ENCODE measurements at regions not wholly inside any gene's neighbourhood (a gene's known extent, or its start where the extent isn't known, plus 50 kb on each side); places are given as distances from the start of the nearest gene placed in this dataset.

GRCh38 chr14:25351269-25351668, 301.3 kb upstream of the STXBP6 start:
- intact Hi-C loops (cut with DNase I): no loop called here
- Histone ChIP-seq H3K4me1 (ENCODE audit: control insufficient read depth in 2 of 3, insufficient read depth in 2 of 3, low read depth in 1 of 3, low read length in 3 of 3) (no peaks in the 10 kb centered on the region), H3K9ac (ENCODE audit: low read length in 3 of 3) (no peak overlapping the region), H3K27me3 (ENCODE audit: control insufficient read depth, insufficient read depth, low read length) (no peaks in the 10 kb centered on the region), H3K36me3 (ENCODE audit: control insufficient read depth in 2 of 3, insufficient read depth in 3 of 3, low read length in 3 of 3) (no peaks in the 10 kb centered on the region), H3K9me3 (ENCODE audit: control insufficient read depth in 2 of 3, insufficient read depth in 1 of 3, low read length in 3 of 3) (no peaks in the 10 kb centered on the region), H3K27ac (ENCODE audit: low read depth in 2 of 2, low read length in 2 of 2) (no peak overlapping the region), H3K4me3 (ENCODE audit: low read length in 3 of 3) (no peak overlapping the region)
- DNase-seq (no peak), FAIRE-seq (no peak)
- TF ChIP-seq, protein P1, sequence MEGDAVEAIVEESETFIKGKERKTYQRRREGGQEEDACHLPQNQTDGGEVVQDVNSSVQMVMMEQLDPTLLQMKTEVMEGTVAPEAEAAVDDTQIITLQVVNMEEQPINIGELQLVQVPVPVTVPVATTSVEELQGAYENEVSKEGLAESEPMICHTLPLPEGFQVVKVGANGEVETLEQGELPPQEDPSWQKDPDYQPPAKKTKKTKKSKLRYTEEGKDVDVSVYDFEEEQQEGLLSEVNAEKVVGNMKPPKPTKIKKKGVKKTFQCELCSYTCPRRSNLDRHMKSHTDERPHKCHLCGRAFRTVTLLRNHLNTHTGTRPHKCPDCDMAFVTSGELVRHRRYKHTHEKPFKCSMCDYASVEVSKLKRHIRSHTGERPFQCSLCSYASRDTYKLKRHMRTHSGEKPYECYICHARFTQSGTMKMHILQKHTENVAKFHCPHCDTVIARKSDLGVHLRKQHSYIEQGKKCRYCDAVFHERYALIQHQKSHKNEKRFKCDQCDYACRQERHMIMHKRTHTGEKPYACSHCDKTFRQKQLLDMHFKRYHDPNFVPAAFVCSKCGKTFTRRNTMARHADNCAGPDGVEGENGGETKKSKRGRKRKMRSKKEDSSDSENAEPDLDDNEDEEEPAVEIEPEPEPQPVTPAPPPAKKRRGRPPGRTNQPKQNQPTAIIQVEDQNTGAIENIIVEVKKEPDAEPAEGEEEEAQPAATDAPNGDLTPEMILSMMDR (IDR thresholded peaks at IDR 0.05; ENCODE audit: borderline replicate concordance, extremely low read depth, insufficient read depth): no peak

- DNase-seq (no peak), FAIRE-seq (no peak)
- H3K27me3 ChIP-seq (ENCODE audit: control insufficient read depth, insufficient read depth, low read length): no peaks in the 10 kb centered on the region
- H3K4me3 ChIP-seq (ENCODE audit: low read length in 3 of 3): no peak overlapping the region
- H3K9ac ChIP-seq (ENCODE audit: low read length in 3 of 3): no peak overlapping the region
- H3K9me3 ChIP-seq (ENCODE audit: control insufficient read depth in 2 of 3, insufficient read depth in 1 of 3, low read length in 3 of 3): no peaks in the 10 kb centered on the region
- H3K4me1 ChIP-seq (ENCODE audit: control insufficient read depth in 2 of 3, insufficient read depth in 2 of 3, low read depth in 1 of 3, low read length in 3 of 3): no peaks in the 10 kb centered on the region
- no peak overlapping the region for H3K27ac ChIP-seq (ENCODE audit: low read depth in 2 of 2, low read length in 2 of 2)
- TF ChIP-seq, protein P1 (IDR thresholded peaks at IDR 0.05; ENCODE audit: borderline replicate concordance, extremely low read depth, insufficient read depth): no peak
- intact Hi-C loops (cut with DNase I): no loop called here
- no peaks in the 10 kb centered on the region for H3K36me3 ChIP-seq (ENCODE audit: control insufficient read depth in 2 of 3, insufficient read depth in 3 of 3, low read length in 3 of 3)
Observed at GRCh38 chr14:25350802-25351201, 300.9 kb upstream of the STXBP6 start.

DNA sequence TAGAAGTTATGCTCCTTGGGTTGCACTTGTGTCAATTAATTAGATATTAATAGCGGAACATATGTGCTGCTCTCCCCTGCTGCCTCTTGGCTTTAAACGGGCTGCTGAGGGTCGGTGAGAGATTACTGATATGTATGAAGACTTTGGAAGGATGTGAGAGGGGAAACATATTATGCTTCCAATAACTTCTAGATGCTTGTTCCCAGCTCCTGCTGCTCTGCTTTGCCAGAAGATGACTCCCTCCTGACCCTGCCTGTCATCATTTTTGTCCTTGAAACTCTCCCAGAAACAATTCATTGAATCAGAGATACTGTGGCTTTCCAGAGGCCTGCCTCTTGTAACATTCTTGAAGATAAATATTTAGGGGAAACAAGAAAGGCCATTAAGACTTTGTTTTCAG, 300.1 kb upstream of the STXBP6 start:
- Histone ChIP-seq H3K36me3 (ENCODE audit: control insufficient read depth in 2 of 3, insufficient read depth in 3 of 3, low read length in 3 of 3) (no peaks in the 10 kb centered on the region), H3K27ac (ENCODE audit: low read depth in 2 of 2, low read length in 2 of 2) (no peak overlapping the region), H3K9ac (ENCODE audit: low read length in 3 of 3) (no peak overlapping the region), H3K9me3 (ENCODE audit: control insufficient read depth in 2 of 3, insufficient read depth in 1 of 3, low read length in 3 of 3) (no peaks in the 10 kb centered on the region), H3K27me3 (ENCODE audit: control insufficient read depth, insufficient read depth, low read length) (no peaks in the 10 kb centered on the region), H3K4me3 (ENCODE audit: low read length in 3 of 3) (no peak overlapping the region), H3K4me1 (ENCODE audit: control insufficient read depth in 2 of 3, insufficient read depth in 2 of 3, low read depth in 1 of 3, low read length in 3 of 3) (no peaks in the 10 kb centered on the region)
- DNase-seq: no peak
- TF ChIP-seq, protein P1 (IDR thresholded peaks at IDR 0.05; ENCODE audit: borderline replicate concordance, extremely low read depth, insufficient read depth): no peak
- intact Hi-C loops (cut with DNase I): no loop called here
- no peak for FAIRE-seq

DNA sequence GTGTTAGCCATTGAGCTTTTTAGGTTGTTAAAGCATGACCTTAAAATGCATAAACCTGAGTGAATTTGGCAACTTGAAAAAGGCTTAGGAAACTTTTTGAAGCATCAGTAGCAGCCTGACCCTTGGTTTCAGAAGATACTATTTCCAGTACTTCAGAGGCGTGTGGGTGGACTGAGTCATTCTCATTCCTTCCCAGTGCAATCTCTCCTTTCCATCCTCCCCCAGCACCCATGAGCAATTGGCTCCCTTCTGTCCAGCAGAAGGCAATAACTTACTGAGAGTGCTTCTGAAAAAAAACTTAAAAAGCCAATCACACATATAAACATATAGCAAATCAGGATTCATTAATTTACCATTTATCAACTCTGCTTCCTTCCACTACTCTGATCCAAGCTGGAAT, 299.3 kb upstream of the STXBP6 start:
- no peak for FAIRE-seq

More for the DNA sequence above, 299.3 kb upstream of the STXBP6 start:
- no peak overlapping the region for H3K4me3 ChIP-seq (ENCODE audit: low read length in 3 of 3)
- H3K9ac ChIP-seq (ENCODE audit: low read length in 3 of 3): no peak overlapping the region
- intact Hi-C loops (cut with DNase I): no loop called here
- no peaks in the 10 kb centered on the region for H3K4me1 ChIP-seq (ENCODE audit: control insufficient read depth in 2 of 3, insufficient read depth in 2 of 3, low read depth in 1 of 3, low read length in 3 of 3)
- DNase-seq: no peak
- H3K36me3 ChIP-seq (ENCODE audit: control insufficient read depth in 2 of 3, insufficient read depth in 3 of 3, low read length in 3 of 3): no peaks in the 10 kb centered on the region
- TF ChIP-seq, protein P1 (IDR thresholded peaks at IDR 0.05; ENCODE audit: borderline replicate concordance, extremely low read depth, insufficient read depth): no peak
- H3K27me3 ChIP-seq (ENCODE audit: control insufficient read depth, insufficient read depth, low read length): no peaks in the 10 kb centered on the region
- no peaks in the 10 kb centered on the region for H3K9me3 ChIP-seq (ENCODE audit: control insufficient read depth in 2 of 3, insufficient read depth in 1 of 3, low read length in 3 of 3)
- no peak overlapping the region for H3K27ac ChIP-seq (ENCODE audit: low read depth in 2 of 2, low read length in 2 of 2)
